ENCODE measurements at regions not wholly inside any gene's neighbourhood (a gene's known extent, or its start where the extent isn't known, plus 50 kb on each side); places are given as distances from the start of the nearest gene placed in this dataset.

GRCh38 chr10:21076381-21076780 is 179.3 kb upstream of the NEBL start:
- Histone ChIP-seq H3K9me3 (no peaks in the 10 kb centered on the region), H3K4me1 (peaks cover 0 to 9% (median 0%) of the 10 kb centered on the region in 4 donors), H3K36me3 (no peaks in the 10 kb centered on the region), H3K27ac (no peak overlapping the region), H3K4me3 (no peak overlapping the region), H3K27me3 (no peaks in the 10 kb centered on the region)
- TF ChIP-seq POLR2A (IDR thresholded peaks at IDR 0.05) (no peak), CTCF (IDR thresholded peaks at IDR 0.05) (no peak)
- no peak for DNase-seq

- Histone ChIP-seq H3K36me3 (no peaks in the 10 kb centered on the region), H3K27me3 (no peaks in the 10 kb centered on the region), H3K4me3 (no peak overlapping the region), H3K9me3 (no peaks in the 10 kb centered on the region), H3K4me1 (peaks cover 0 to 9% (median 0%) of the 10 kb centered on the region in 4 donors), H3K27ac (no peak overlapping the region)
- TF ChIP-seq POLR2A (IDR thresholded peaks at IDR 0.05) (no peak), CTCF (IDR thresholded peaks at IDR 0.05) (no peak)
- DNase-seq, result no peak
Measured at GRCh38 chr10:21075880-21076279, 178.8 kb upstream of the NEBL start.

DNA sequence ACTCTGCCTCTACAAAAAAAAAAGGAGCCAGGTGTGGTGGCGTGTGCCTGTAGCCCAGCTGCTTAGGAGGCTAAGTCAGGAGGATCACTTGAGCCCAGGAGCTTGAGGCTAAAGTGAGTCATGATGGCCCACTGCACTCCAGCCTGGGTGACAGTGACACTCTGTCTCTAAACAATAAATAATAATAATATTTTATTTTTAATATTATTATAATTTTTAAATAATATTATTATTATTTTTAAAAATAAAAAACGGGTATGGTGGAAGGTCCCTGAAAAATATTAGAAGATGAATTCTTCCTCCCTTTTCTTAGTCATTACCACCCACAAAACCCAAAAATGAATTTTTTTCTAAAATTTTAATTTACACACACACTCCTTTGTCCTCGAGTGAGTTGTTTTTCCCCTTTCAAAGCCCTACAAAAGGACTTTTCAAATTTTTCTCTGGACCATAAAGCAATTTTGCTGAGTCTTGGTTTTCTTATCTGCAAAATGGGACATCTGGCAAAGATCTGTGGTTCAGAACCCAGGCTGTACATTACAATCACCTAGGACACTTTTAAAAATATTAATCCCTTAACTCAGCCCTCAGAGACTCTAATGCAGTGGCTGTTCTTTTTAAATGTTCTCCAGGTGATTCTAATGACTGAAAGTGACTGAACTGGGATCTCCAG is 174.0 kb upstream of the NEBL start:
- H3K9me3 ChIP-seq, result no peaks in the 10 kb centered on the region
- H3K4me3 ChIP-seq, result no peak overlapping the region
- no peak for DNase-seq
- H3K36me3 ChIP-seq, result no peaks in the 10 kb centered on the region
- no peak for TF ChIP-seq CTCF (IDR thresholded peaks at IDR 0.05)
- no peak for TF ChIP-seq POLR2A (IDR thresholded peaks at IDR 0.05)
- no peak overlapping the region for H3K27ac ChIP-seq
- H3K27me3 ChIP-seq, result no peaks in the 10 kb centered on the region
- no peaks in the 10 kb centered on the region for H3K4me1 ChIP-seq

DNA sequence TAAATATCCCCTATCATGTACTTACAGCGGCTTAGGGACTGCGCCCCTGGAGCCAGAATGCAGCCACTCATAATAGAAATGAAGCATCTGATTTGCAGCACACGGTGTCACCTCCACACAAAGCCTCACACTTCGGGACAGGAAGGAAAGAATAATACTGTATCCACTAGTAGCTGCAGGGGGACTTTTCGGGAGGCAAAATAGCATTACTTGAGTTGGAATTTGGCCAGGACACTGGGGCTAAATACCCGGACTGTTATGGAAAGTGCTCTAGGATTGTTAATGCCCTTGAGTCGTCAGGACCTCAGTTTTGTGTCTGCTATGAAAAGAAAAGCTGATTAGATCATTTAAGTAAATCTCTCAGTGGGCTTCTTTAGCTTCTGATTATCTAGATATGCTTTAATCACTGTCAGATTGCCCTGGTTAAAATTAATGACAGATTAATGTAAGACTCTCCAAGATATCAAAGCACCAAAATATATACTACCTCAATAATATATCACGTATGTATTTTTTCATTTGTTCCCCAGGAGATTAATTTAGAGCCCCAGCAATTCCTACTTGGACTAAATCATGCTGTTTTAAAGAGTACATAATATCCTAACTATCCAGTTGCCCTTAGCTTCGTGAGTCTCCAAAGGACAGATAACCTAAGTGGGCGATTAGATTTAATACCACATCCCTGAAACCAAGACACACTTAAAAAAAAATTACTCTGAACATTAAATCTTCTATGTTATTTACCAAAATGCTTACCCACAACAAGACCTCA is 173.0 kb upstream of the NEBL start:
- Histone ChIP-seq H3K27ac (no peak overlapping the region), H3K27me3 (no peaks in the 10 kb centered on the region)

GRCh38 chr10:21069278-21069677 is 172.2 kb upstream of the NEBL start:
- no peaks in the 10 kb centered on the region for H3K27me3 ChIP-seq
- no peaks in the 10 kb centered on the region for H3K4me1 ChIP-seq
- no peak for DNase-seq
- no peak overlapping the region for H3K27ac ChIP-seq
- H3K9me3 ChIP-seq, result no peaks in the 10 kb centered on the region
- TF ChIP-seq POLR2A (IDR thresholded peaks at IDR 0.05) (no peak), CTCF (IDR thresholded peaks at IDR 0.05) (no peak)
- no peak overlapping the region for H3K4me3 ChIP-seq
- H3K36me3 ChIP-seq, result no peaks in the 10 kb centered on the region

More for the DNA sequence above, 173.0 kb upstream of the NEBL start:
- Histone ChIP-seq H3K9me3 (no peaks in the 10 kb centered on the region), H3K4me1 (no peaks in the 10 kb centered on the region), H3K36me3 (no peaks in the 10 kb centered on the region), H3K4me3 (no peak overlapping the region)
- TF ChIP-seq CTCF (IDR thresholded peaks at IDR 0.05), result no peak
- DNase-seq, result no peak

All from Peyer's patch (tissue), 4 donors.